Activated naive CD8-positive, alpha-beta T cell treated with anti-CD3 and anti-CD28 coated beads, Interleukin-2, amount 50 U/mL, for 16 hours (primary cell): ENCODE measurements at regions not wholly inside any gene's neighbourhood (a gene's known extent, or its start where the extent isn't known, plus 50 kb on each side); places are given as distances from the start of the nearest gene placed in this dataset.

ENCODE experiments used
- DNase-seq: peaks from one replicate; pipeline ENCODE4 v3.0.0-alpha.2; 2020; ENCODE audit warnings: low read depth, low spot score

DNA sequence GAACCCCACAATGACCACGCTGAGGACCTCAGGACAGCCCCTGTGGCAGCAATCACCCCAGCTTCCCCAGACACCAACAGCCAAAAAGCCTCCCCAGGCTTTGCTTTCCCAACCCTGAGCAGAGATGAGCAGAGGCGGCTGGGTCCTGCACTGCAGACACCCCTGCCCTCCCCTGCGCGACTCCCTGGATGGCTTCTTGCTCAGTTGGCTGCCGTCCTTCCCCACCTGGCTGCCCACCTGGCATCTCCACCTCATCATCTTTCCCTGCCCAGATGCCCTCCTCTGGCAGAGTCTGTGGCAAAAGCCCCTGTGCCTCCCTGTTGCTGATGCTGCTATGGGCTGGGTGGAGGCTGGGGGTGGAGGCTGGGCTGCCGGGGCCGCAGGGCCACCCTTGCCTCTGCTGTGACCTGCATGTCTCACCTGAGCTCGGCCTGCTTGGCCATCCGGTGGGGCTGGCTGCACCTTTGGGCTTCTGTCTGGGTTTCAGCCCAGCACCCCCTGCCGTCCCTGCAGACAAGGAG, 567.7 kb downstream of the TCERG1L start:
- no peak for DNase-seq

DNA sequence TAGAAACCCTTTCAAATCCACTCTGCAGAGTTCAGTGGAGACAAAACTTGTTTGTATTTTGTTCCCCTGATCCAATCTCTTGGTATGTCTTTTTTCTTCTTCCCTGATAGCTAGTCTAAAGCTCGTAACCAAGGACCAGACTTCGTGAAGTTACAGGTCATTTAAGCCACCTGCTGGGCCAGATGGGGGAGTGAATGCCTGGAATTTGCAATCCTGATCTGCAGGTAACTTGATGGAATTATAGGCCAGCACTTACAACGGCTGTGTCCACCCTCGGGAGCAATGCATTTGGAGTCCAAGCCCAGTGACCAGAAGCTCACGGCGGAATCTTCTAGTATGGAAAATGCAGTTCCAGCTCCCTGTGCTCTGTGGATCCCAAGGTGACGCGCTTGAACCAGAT, 566.9 kb downstream of the TCERG1L start:
- no peak for DNase-seq

DNA sequence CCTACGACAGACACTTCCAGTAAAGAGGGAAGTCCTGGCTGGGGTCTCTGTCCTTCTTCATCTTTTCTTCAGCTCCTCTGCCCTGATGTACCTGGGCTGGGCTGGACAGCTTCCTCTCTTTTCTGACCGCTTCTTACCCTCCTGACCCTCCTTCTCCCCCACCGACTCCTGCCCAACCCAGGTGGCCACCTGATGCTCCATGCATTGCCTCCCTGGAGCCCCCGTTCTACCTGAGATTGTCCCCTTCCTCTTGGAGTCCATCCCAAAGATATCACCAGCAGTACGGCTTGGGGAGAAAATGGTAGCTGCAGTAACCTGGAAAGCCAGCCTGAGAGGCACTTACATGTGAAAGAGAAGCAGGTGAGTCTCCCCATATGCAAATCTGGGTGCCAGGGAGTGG, 566.3 kb downstream of the TCERG1L start:
- DNase-seq: no peak

DNA sequence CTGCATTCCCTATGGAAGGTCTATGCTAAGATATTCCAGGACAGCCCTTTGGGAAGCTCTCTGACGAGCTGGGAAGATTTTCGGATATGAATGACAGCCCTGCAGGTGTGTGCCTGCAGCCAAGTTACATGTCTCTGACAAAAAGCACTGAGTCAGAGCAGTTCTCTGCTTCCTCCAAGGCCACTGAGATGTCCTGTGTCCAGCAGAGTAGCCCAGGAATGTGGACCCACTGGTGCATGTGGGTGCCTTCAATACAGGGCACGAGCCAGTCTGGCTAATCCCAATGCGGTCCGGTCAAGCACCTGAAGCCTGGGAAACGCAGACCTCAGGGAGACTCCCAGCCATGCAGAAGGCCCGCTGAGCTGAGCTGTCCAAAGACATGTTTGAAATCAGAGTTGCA, 565.7 kb downstream of the TCERG1L start:
- no peak for DNase-seq

DNA sequence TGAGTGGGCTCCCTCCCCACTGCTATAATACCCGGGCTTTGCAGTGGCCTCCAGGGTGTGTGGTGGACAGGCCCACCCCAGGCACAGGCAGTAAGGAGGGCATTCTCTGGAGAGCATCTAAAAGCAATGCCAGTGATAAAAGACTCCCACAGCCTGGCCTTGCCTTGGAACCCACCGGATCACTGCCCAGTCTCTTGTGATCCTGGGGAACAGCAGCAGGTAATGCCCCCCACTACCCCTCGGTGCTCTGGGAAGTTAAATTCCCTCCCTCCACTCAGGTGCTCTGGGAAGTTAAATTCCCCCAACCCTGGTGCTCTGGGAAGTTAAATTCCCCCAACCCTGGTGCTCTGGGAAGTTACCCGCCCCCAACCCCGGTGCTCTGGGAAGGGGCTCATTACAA, 565.2 kb downstream of the TCERG1L start:
- DNase-seq: no peak

DNA sequence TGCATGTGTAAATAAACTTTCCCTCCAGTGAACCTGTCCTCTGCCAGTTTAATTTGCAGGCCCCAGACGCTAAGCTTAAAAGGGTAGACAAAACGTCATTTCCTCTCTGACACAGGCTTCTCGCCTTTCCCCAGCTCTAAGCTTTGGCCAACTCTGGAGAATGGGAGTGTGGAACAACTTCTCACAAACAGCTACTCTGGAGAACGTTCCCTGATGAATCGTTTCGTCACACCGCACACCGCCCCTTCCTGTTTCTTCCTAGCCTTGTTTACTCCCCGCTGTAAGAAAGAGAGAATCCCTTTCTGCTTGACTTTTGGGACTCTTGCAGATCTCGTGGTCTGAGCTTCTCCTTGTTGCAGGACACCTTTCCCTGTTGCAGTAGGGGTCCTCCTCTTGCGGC, 564.2 kb downstream of the TCERG1L start:
- no peak for DNase-seq

DNA sequence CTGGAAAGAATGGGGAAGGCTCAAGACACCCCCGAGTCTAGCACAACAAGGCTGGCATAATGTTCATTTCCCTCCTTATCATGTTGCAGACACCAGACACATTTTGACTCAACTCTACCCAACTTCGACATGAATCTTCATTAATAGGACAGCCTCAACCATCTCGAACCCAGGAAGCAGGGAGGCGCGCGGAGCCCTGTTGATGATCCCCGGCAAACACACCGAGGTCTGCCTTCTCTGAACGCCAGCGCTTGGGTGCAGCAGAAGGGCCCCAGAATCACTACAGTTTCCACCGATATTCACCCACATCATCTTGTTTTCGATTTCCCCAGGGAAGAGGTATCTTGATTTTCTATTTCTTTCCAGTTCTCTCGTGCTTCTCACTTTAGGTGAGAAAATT, 563.6 kb downstream of the TCERG1L start:
- DNase-seq: no peak

DNA sequence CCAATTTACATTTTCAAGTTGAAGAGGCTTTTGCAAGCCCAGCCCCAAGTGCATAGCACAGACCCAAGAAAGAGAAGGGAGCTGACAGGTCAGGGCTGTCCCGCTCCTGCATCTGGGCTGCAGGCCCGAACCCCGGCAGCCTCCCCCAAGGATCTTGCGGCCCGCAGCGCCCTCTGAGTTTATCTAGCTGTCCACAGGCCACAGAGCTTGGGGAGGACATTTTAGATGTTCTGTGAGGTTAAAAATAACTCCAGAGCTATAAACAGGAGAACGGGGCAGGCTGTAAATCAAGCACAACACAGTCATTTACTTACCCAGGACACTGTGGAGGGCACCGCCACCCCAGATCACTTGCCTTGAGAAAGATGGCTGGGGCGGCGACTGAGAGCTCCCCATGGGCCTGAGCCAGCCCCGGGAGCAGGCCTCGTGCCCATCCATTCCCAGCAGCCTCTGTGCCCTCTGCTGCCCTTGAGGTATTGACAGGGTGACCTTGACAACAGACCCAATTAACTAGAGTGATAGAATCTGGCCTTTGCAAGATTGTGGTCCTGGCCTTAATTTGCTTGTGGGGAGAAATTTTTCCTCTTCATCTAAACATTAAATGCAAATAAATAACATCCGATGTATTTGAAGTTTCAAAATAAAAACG, 563.0 kb downstream of the TCERG1L start:
- DNase-seq: no peak

DNA sequence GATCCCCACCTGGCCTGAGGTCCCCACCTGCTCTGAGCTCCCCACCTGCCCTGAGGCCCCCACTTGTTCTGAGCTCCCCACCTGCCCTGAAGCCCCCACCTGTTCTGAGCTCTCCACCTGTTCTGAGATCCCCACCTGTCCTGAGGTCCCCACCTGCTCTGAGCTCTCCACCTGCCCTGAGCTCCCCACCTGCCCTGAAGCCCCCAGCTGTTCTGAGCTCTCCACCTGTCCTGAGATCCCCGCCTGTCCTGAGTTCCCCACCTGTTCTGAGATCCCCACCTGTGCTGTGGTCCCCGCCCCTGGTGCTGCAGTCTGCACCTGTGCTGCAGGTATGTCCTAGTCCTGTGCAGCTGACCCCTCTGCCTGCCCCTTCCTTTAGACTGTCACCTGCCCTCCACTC, 561.6 kb downstream of the TCERG1L start:
- no peak for DNase-seq

DNA sequence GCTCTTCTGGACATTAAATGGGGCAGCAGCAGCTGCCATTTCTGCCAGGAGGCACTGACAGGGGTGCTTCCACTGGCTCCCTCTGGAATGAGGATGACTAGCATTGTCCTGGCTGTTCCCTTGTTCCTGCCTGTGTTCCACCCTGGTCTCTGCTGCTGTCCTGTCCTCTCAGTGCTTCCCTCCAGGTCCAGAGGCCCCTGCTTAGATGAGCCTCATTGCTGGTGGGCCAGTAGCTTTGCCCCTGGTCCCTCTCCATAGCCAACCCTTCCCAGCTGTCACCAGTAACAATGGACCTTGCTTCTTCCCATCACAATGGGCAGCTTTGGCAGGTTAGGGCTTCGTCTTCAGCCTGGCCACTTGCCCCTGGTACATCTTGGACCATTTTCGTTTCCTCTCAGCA, 561.1 kb downstream of the TCERG1L start:
- no peak for DNase-seq

DNA sequence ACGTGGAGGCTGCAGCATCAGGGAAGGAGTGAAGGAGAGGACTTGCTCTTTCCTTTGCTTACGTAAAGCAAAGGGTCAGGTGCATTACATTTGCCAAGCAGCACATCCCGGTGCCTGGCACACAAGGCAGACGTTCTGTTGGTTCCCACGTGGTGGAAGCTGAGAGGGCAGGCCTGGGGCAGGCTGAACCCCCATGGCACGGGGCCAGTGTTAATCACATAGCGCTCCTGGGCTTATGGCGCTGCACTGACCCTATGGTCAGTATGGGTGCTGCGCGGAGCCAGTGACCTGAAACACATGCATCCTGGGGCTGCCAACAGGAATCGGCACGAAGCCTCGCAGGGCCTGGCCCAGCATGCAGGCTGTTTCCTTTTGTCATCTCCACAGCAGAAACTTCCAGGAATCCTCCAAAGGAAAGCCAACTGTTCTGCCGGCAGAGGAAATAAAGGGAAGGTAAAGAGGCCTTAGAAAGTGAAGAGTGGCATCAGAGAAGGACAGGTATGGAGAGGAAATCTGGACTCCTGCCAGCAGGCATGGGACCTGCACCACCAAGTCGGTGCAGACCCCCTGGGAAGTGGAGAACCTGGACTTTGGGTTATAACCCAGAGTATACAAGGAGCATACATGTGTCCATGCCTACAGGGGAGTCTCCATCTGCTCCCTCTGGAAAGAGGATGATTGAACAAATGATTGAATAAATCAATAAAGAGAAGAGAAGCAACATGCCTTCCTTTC, 560.2 kb downstream of the TCERG1L start:
- DNase-seq: no peak

DNA sequence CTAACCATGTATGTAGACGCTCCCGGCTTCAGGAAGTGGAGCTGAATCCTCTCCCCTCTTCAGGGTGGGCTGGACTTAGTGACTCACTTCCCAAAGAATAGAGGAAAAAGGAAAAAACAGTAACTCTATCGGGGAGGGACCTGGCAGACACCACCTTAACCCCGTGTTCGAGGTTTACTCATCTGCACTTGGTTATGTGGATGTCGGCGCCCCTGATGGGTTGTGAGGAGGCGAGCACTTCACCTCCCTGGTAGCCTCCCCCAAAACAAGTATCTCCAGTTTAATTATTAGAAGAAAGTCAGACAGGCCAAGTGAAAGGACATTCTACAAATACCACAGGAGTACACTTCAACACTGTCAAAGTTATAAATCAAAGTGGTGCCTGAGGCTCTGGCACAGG, 559.7 kb downstream of the TCERG1L start:
- DNase-seq: no peak

DNA sequence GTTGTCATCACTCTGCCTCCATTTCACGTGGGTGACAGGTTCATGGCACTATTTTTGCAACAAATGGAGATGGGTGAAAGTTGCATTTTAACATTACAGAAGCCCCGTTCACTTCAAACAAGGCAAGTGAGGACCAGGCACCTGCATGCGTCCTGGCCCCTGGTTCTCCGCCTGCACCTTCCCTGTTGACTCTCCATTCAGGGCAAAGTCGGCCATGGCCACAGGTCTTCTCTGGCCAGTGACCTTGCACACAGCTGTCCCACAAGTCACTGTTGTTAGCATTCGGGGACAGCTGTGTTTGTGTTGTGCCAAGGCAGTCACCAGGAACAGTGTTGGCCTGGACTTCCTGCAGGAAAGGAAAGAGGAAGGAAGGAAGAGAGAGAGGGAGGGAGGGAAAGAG, 554.9 kb downstream of the TCERG1L start:
- no peak for DNase-seq

DNA sequence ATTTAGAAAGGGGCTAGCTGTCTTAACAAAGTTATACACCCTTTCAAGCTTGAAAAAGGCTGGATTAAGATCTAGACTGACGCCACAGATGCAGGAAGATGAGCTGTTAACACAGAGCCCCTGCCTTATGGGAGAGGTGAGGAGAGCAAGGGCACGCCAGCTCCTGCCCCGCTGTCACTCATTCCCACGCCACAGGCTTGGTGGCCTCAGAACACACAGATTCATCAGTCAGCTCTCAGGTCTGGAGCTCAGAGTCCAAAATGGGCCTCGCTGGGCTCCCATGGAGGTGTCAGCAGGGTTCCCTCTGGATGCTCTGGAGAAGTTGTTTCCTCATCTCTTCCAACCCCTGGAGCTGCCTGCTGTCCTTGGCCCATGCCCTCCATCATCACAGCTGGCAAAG, 554.2 kb downstream of the TCERG1L start:
- no peak for DNase-seq

DNA sequence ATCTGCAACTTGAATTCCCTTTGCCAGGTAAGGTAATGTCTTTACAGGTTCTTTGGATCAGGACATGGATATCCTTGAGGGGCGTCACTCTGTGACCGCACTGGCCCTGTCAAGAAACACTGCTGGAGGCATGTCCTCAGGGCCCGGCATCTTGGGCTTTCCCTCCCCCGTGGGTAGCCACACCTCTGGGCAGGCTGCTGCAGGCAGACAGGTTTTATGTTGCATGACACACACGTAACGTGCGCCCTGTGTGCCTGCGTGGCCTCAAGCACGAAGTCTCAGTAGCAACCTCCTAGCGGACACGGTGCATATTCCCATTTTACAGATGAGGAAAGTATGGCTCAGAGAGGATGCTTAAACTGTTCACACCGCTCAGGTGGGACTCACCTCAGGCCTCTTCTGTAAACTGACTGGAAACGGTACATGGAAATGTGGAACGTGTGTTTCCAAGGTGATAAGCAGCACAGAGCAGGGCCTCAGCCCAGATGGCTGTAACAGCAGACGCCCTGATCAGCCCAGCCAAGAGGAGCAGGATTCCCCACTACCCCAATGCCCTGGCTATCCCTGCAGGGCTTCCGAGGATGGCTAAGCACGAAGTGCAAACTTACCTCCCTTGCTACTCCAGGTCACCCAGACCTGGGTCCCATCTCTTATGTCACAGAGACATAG, 553.6 kb downstream of the TCERG1L start:
- no peak for DNase-seq

DNA sequence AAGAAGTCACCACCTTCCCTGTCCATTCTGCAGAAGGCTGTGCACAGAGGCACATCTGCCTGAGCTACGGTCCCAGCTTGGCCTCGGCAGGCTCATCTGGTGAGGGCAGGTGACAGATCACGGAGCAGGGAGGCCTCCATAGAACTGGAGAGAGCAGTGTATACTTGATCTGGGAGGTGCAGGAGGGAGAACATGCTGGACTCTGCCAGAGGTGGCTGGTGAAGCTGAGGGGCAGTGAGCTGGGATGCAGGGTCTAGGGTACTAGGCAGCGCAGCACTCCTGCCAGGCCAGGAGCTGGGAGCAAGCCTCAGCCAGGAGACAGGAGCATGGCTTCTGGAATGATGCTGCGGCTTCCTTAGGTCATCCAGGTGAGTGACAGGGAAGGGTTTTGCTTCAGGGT, 553.0 kb downstream of the TCERG1L start:
- DNase-seq: no peak

DNA sequence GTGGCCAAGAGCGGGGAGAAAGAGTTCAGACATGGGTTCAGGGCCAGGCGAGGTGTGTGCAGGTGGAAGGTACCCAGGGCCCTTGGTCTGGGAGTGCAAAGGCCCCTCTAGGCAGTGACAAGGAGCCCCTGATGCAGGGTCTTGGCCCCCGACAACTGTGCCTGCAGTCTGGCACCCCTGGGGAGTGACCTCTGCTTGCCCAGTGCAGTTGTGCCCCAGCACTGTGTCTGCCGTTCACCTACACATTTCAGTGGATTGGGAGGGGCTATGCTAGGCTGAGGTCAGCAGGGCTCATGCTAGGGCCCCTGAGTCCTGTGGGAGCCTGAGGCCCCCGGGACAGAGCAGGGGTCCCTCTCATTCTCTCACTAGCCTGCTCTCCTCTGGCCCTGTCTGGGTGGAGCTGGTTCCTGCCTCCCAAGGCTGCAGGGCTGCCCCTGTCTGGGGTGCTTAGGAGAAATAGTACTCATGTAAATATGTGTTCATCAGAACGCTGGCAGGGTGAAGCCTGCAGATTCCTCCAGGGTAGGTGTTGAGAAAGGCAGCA, 550.4 kb downstream of the TCERG1L start:
- DNase-seq: no peak

DNA sequence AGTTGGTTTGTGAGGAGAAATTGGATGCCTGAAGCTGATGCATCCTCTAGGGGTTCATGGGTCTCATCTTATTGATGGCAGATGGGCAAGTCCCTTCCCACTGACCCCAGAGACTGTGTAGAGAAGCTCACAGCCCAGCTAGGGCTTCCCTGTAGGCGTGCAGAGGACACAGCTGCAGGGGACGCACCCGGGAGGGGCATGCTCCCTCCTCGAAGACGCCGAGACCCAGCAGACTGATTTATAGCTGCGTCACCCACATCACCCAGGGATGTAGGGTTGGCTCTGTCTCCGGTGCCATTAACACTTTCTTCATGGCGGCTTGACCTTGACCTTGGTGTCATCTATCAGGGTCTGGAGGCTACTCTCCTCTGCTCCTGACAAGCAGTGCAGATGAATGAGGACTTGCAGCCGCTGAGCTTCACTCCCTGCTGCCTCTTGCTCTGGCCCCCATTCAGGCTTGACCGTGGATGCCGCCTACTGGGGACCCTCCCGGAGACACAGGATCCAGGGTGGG, 549.7 kb downstream of the TCERG1L start:
- DNase-seq: no peak

DNA sequence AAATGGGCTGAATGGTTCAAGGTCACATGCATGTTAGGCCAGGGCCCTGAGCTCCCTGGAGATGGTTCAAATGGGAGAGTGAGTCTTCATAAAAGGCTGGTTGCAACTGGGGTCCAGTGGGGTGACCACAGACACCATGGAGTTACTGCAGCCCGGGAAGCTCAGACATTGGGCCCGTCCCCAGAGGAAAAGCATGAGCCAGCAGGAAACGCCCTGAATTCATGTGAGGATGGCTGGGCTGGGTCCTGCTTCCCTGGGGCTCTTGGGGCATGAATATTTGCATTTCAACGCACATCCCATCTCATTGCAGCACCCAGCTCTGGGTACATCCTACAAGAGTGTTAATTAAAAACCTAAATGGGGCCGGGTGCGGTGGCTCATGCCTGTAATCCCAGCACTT, 549.0 kb downstream of the TCERG1L start:
- no peak for DNase-seq

DNA sequence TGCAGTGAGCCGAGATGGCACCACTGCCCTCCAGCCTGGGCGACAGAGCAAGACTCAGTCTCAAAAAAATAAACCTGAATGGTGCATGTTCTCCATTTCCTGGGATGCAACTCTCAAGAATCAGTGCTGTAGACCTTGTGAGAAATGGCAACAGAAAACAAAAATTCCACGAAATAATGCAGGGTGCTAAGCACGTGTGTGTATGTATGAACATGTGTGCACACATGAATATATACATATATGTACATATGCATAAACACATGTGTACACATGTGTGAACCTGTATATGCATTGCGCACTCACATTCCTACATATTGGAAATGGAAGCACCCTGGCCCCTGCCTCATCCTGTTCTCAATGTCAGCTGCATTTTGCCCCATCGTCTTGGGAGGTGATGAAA, 548.5 kb downstream of the TCERG1L start:
- no peak for DNase-seq

DNA sequence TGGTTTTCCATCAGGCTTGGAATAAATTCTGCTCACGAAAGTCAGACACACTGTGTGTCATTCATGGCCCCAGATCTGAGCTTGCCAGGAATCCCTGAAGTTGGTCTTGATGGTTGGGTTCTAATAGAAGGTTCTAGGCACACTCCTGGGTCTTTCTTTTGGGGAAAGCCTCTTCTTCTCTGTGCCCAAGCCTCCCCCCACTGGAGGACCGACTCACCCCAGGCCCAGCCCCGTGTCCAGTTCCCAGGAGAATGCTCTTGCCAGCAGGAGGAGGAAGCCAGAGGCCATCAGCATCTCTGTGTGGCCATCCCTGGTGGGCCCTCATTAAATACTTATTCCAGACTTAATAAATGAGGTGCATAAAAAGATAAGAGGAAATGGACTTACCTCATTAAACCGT, 548.0 kb downstream of the TCERG1L start:
- DNase-seq: no peak

DNA sequence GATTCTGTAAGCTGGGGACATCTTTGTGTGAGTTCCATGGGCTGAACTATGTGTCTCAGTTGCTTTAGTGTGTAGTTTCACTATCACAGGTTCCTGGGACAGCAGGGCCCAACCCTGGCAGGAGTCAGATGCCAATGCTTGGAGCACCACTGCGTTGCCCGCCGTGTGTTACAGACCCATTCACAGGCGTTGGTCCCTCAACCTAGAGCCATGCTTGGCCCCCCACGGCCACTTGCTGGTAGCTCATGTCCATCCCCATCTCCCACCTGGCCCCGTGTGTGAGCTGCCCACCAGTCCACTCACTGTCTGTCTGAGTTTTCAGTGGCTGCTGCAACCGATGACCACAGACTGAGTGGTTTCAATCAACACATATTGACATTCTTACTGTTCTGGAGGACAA, 546.9 kb downstream of the TCERG1L start:
- no peak for DNase-seq
